CD14-positive monocyte (primary cell): ENCODE measurements at regions not wholly inside any gene's neighbourhood (a gene's known extent, or its start where the extent isn't known, plus 50 kb on each side); places are given as distances from the start of the nearest gene placed in this dataset.

Experiments used
- DNase-seq, 3 donors: peaks; one replicate each; pipeline ENCODE4 v3.0.0-alpha.2; 2011 to 2022
- H2AFZ ChIP-seq: 2 replicates; pipeline ENCODE4 v1.6.0; 2012; ENCODE audit warnings: mild to moderate bottlenecking, low read depth, low read length, inconsistent platforms; ENCODE audit not compliant: insufficient read depth, poor library complexity, severe bottlenecking
- H3K27ac ChIP-seq, 2 donors: 1 replicate in 1 of 2; 2 replicates in 1 of 2; pipeline ENCODE4 v1.5.1; 2012 to 2013; ENCODE audit warnings: low read length in 2 of 2, control low read depth in 1 of 2, inconsistent platforms in 1 of 2, low read depth in 1 of 2, mild to moderate bottlenecking in 1 of 2
- H3K27me3 ChIP-seq, 2 donors: one replicate each; pipeline versions ENCODE4 v1.6.0 to v1.6.1; 2011 to 2013; ENCODE audit warnings: low read length in 2 of 2; ENCODE audit not compliant: control insufficient read depth in 2 of 2, insufficient read depth in 2 of 2
- H3K36me3 ChIP-seq, 2 donors: replicated peaks in 1 of 2; 1 replicate in 1 of 2; 2 replicates in 1 of 2; pipeline versions ENCODE4 v1.5.1 to v1.6.1; 2012 to 2013; ENCODE audit warnings: low read length in 2 of 2, control low read depth in 1 of 2, inconsistent platforms in 1 of 2, mild to moderate bottlenecking in 1 of 2; ENCODE audit not compliant: insufficient read depth in 2 of 2, control insufficient read depth in 1 of 2
- H3K4me1 ChIP-seq, 2 donors: 1 replicate in 1 of 2; 2 replicates in 1 of 2; pipeline versions ENCODE4 v1.5.1 to v1.6.1; 2012 to 2013; ENCODE audit warnings: low read length in 2 of 2, control low read depth in 1 of 2, inconsistent platforms in 1 of 2, mild to moderate bottlenecking in 1 of 2, moderate library complexity in 1 of 2; ENCODE audit not compliant: insufficient read depth in 2 of 2, control insufficient read depth in 1 of 2
- H3K4me2 ChIP-seq: replicated peaks from 2 replicates; pipeline ENCODE3; 2012; ENCODE audit warnings: low read length, moderate library complexity, mild to moderate bottlenecking; ENCODE audit not compliant: poor library complexity, severe bottlenecking; ENCODE audit errors: extremely low read depth
- H3K4me3 ChIP-seq, 3 experiments: fragments of 200-600 bp in 1 of 3; sonication (generic) in 1 of 3; replicated peaks in 1 of 3; 1 replicate in 2 of 3; 2 replicates in 1 of 3; pipeline ENCODE4 v1.5.1; 2011 to 2013; ENCODE audit warnings: low read length in 3 of 3, mild to moderate bottlenecking in 3 of 3, control low read depth in 2 of 3, low read depth in 2 of 3, inconsistent platforms in 1 of 3, moderate library complexity in 1 of 3
- H3K79me2 ChIP-seq: 2 replicates; pipeline ENCODE4 v1.6.0; 2012; ENCODE audit warnings: mild to moderate bottlenecking, control low read depth, inconsistent platforms, low read length, moderate library complexity; ENCODE audit not compliant: insufficient read depth
- H3K9ac ChIP-seq: 2 replicates; pipeline ENCODE4 v1.6.0; 2017; ENCODE audit warnings: low read length, mild to moderate bottlenecking; ENCODE audit not compliant: insufficient read depth, poor library complexity, severe bottlenecking
- H3K9me3 ChIP-seq, 2 donors: replicated peaks in 1 of 2; 1 replicate in 1 of 2; 2 replicates in 1 of 2; pipeline versions ENCODE4 v1.5.1 to v1.6.1; 2012 to 2013; ENCODE audit warnings: low read length in 2 of 2, control low read depth in 1 of 2; ENCODE audit not compliant: control insufficient read depth in 1 of 2, insufficient read depth in 1 of 2
- H4K20me1 ChIP-seq: 2 replicates; pipeline ENCODE4 v1.6.0; 2012; ENCODE audit warnings: mild to moderate bottlenecking, low read length, control low read depth, moderate library complexity; ENCODE audit not compliant: insufficient read depth
- H3K27ac Mint-ChIP-seq, 7 donors: one replicate each; pipeline ENCODE4 v1.8.0; 2020; ENCODE audit warnings: mild to moderate bottlenecking in 7 of 7, mixed read lengths in 7 of 7, moderate library complexity in 6 of 7, inconsistent platforms in 2 of 7
- H3K27me3 Mint-ChIP-seq, 3 donors: one replicate each; pipeline ENCODE4 v1.8.0; 2021 to 2022; ENCODE audit warnings: low read depth in 3 of 3, mild to moderate bottlenecking in 3 of 3, mixed read lengths in 3 of 3, moderate library complexity in 3 of 3, inconsistent platforms in 1 of 3
- H3K36me3 Mint-ChIP-seq, 2 donors: one replicate each; pipeline ENCODE4 v1.8.0; 2020; ENCODE audit warnings: mixed read lengths in 2 of 2, inconsistent platforms in 1 of 2, mild to moderate bottlenecking in 1 of 2
- H3K4me1 Mint-ChIP-seq: one replicate; pipeline ENCODE4 v1.8.0; 2020; ENCODE audit warnings: mild to moderate bottlenecking, mixed read lengths
- H3K4me3 Mint-ChIP-seq, 2 donors: one replicate each; pipeline ENCODE4 v1.8.0; 2020; ENCODE audit warnings: mild to moderate bottlenecking in 2 of 2, mixed read lengths in 2 of 2, moderate library complexity in 1 of 2
- H3K9me3 Mint-ChIP-seq, 7 donors: one replicate each; pipeline ENCODE4 v1.8.0; 2020 to 2022; ENCODE audit warnings: mixed read lengths in 7 of 7, mild to moderate bottlenecking in 6 of 7, moderate library complexity in 6 of 7, inconsistent platforms in 2 of 7
- CTCF ChIP-seq: fragments of 200-600 bp; IDR thresholded peaks from one replicate; pipeline ENCODE4 v1.8.0; 2022; ENCODE audit warnings: antibody characterized with exemption, mild to moderate bottlenecking
- WGBS: methylation state at CpG from one replicate; pipeline ENCODE4 v1.1.5; 2013; ENCODE audit warnings: missing lambda C conversion rate; ENCODE audit not compliant: insufficient coverage; 5-methylcytosine and 5-hydroxymethylcytosine counted together
- intact Hi-C, 2 donors: fragments of 100-400 bp; cut with micrococcal nuclease; formaldehyde crosslinking; loops; one replicate each; pipeline versions ENCODE4 v1.15.0 to v1.15.1; 2023

- Histone ChIP-seq H3K27me3 (no peaks in the 10 kb centered on the region), H4K20me1 (no peaks in the 10 kb centered on the region), H2AFZ (no peak overlapping the region), H3K4me2 (no peak overlapping the region), H3K9me3 (no peaks in the 10 kb centered on the region), H3K27ac (no peak overlapping the region), H3K36me3 (no peaks in the 10 kb centered on the region), H3K4me1 (no peaks in the 10 kb centered on the region), H3K79me2 (no peaks in the 10 kb centered on the region), H3K4me3 (no peak overlapping the region), H3K9ac (no peak overlapping the region)
- no peak for TF ChIP-seq CTCF
- no CpG with 5 or more reads among the region's 2 CpGs for WGBS
- peaks cover 0 to 5% (median 4%) of the 10 kb centered on the region in 7 donors for H3K9me3 Mint-ChIP-seq
- intact Hi-C loops = no loop called here
- no peak overlapping the region for H3K4me3 Mint-ChIP-seq
- no peak overlapping the region for H3K27ac Mint-ChIP-seq
- H3K36me3 Mint-ChIP-seq = no peaks in the 10 kb centered on the region
- H3K4me1 Mint-ChIP-seq = no peaks in the 10 kb centered on the region
- no peak for DNase-seq
- no peaks in the 10 kb centered on the region for H3K27me3 Mint-ChIP-seq
These were observed 732.6 kb upstream of the LUZP2 start for GRCh38 chr11:23764286-23764685.

- Histone ChIP-seq H3K4me2 (no peak overlapping the region), H2AFZ (no peak overlapping the region), H3K79me2 (no peaks in the 10 kb centered on the region), H3K4me3 (no peak overlapping the region), H3K9me3 (peaks cover 5 to 8% of the 10 kb centered on the region in 2 donors), H3K27me3 (no peaks in the 10 kb centered on the region), H3K4me1 (no peaks in the 10 kb centered on the region), H3K9ac (no peak overlapping the region), H3K27ac (no peak overlapping the region), H3K36me3 (no peaks in the 10 kb centered on the region), H4K20me1 (no peaks in the 10 kb centered on the region)
- H3K9me3 Mint-ChIP-seq = peaks cover 1 to 9% (median 4%) of the 10 kb centered on the region in 7 donors
- TF ChIP-seq CTCF = no peak
- no peaks in the 10 kb centered on the region for H3K36me3 Mint-ChIP-seq
- H3K27me3 Mint-ChIP-seq = no peaks in the 10 kb centered on the region
- no peak overlapping the region for H3K27ac Mint-ChIP-seq
- H3K4me3 Mint-ChIP-seq = no peak overlapping the region
- intact Hi-C loops = no loop called here
- no peaks in the 10 kb centered on the region for H3K4me1 Mint-ChIP-seq
- WGBS = no CpG with 5 or more reads among the region's 2 CpGs
- DNase-seq = no peak
These were observed 731.1 kb upstream of the LUZP2 start for GRCh38 chr11:23765682-23766252.
